ENCODE measurements at regions not wholly inside any gene's neighbourhood (a gene's known extent, or its start where the extent isn't known, plus 50 kb on each side); places are given as distances from the start of the nearest gene placed in this dataset.

GRCh38 chr14:97417331-97417730, 620.1 kb downstream of the VRK1 start:
- TF ChIP-seq, protein P1, sequence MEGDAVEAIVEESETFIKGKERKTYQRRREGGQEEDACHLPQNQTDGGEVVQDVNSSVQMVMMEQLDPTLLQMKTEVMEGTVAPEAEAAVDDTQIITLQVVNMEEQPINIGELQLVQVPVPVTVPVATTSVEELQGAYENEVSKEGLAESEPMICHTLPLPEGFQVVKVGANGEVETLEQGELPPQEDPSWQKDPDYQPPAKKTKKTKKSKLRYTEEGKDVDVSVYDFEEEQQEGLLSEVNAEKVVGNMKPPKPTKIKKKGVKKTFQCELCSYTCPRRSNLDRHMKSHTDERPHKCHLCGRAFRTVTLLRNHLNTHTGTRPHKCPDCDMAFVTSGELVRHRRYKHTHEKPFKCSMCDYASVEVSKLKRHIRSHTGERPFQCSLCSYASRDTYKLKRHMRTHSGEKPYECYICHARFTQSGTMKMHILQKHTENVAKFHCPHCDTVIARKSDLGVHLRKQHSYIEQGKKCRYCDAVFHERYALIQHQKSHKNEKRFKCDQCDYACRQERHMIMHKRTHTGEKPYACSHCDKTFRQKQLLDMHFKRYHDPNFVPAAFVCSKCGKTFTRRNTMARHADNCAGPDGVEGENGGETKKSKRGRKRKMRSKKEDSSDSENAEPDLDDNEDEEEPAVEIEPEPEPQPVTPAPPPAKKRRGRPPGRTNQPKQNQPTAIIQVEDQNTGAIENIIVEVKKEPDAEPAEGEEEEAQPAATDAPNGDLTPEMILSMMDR (conservative IDR thresholded peaks at IDR 0.05): no peak
- H3K27ac ChIP-seq: no peak overlapping the region

- TF ChIP-seq, protein P1 (conservative IDR thresholded peaks at IDR 0.05): no peak
- no peak overlapping the region for H3K27ac ChIP-seq
These were observed 623.0 kb downstream of the VRK1 start for GRCh38 chr14:97420211-97420610.

DNA sequence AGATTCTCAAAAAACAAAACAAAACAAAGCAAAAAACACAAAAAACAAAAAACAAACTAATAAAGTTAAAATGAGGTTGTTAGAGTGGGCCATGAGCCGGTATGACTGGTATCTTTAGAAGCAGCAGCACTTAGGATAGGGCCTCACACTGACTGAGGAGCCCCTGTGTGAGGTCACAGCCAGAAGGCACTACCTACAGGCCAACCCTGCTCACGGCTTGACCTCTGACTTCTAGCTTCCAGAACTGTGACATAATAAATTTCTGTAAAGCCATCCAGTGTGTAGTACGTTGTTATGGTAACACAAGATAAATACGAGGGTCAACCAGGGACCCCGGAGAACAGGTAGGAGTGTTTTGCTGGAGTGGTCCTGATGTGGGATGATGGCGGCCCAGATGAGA, 629.6 kb downstream of the VRK1 start:
- TF ChIP-seq, protein P1 (conservative IDR thresholded peaks at IDR 0.05): no peak
- H3K27ac ChIP-seq: no peak overlapping the region

GRCh38 chr14:97428808-97429440, 631.7 kb downstream of the VRK1 start:
- H3K27ac ChIP-seq: no peak overlapping the region
- TF ChIP-seq, protein P1 (conservative IDR thresholded peaks at IDR 0.05): no peak

GRCh38 chr14:97432586-97432985, 635.4 kb downstream of the VRK1 start:
- TF ChIP-seq, protein P1 (conservative IDR thresholded peaks at IDR 0.05): no peak
- H3K27ac ChIP-seq: no peak overlapping the region

GRCh38 chr14:97441740-97442362, 644.7 kb downstream of the VRK1 start:
- H3K27ac ChIP-seq: no peak overlapping the region
- TF ChIP-seq, protein P1 (conservative IDR thresholded peaks at IDR 0.05): no peak

DNA sequence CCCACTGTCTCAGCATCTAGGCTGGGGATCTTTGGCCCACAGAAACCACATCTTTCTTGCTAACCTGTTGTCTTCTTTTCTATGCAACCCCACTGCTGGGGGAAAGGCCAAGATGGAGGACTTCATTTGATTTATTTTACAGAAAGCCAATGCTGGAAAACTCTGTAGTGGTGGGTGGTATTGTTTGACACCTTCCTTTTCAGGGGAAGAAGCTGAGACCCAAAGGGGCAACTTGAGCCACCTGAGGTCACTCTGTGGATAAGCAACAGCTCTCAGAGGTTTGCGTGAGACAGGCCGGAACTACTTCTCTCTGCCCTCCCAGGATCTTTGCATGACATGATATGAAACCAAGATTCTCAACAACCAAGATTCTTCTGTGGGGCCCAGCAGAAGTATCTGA, 645.2 kb downstream of the VRK1 start:
- TF ChIP-seq, protein P1 (conservative IDR thresholded peaks at IDR 0.05): no peak
- H3K27ac ChIP-seq: no peak overlapping the region
